GM18907 (cell line): ENCODE measurements at regions not wholly inside any gene's neighbourhood (a gene's known extent, or its start where the extent isn't known, plus 50 kb on each side); places are given as distances from the start of the nearest gene placed in this dataset.

Experiments used
- ATAC-seq: cut with Tn5 transposase; IDR thresholded peaks from one replicate; pipeline ENCODE4 v1.9.1; 2021; ENCODE audit warnings: mild to moderate bottlenecking, moderate library complexity; ENCODE audit not compliant: unreplicated experiment

DNA sequence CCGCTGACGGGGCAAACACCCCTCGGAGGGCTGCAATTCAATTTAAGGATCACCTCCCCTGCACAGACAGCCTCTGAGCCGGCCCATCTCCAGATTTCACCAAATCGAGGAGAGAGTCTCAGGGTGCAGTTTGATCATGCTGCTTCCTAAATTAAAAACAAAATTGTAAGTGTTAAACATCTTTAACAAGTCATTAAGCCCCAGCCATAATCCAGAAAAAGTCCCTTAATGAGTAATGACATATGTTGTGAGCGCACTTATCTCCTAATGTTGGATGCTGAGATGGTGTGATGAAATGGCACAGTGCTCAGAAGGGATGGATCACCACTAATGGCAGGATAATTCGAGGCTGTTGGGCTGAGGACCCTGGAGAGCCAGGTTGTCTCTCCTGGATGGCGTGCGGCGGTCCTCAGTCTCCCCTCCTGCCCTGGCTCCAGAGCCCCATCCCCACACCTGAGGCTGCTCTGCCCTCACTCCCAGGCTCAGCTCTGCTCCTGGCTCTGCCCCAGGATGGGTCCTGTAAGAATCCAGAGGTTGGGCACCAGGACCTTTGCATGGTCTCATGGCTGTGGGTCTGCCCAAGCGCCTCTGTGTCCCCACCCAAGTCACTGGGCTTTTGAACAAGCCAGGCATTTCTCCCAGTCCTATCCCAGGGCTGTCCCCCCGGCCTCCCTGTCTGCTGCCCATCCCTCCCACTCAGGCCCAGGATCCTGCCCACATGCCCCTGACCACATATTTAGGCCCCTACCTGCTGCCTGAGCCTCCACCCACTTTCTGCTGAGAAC, 224.4 kb upstream of the POU3F1 start:
- ATAC-seq, result no peak

DNA sequence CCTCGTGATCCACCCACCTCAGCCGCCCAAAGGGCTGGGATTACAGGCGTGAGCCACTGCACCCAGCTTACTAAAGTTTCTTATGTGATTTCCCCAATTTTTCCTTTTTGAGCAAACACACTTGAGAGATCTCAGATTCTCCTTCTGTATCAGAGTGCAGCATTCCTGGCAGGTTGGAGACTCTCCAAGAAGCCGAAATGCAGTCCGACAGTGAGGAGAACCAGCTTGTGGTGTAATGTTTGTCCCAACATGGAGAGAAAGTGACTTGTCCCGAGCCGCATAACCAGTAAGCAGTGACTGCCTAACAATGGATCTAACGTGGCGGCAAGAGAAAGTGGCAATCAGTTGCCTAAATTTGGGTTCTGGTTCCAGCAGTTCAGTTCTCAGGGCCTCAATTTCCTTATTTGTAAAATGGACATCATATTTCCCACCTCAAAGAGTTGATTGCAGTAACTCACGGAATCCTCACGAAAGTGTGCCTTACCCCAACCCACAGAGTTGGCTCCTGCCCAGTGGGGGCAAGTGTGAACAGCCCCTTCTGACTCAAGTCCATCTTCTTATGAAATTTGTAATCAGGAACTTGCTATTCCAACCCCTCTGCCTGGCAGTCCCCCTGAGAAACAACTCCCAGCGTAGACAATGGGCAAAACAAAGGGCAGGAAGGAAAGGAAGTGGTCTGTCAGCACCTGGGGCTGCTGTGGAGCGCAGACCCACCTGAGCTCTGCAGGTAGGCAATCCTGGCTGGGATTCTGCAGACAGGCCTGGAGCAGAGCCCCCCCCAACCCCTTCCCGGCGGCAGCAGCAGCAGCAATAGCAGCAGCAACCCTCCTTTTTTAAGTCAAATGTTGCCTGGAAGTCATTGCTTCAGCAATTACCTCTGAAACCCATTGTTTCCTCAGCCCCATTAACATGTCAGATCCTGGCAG, 223.6 kb upstream of the POU3F1 start:
- no peak for ATAC-seq

DNA sequence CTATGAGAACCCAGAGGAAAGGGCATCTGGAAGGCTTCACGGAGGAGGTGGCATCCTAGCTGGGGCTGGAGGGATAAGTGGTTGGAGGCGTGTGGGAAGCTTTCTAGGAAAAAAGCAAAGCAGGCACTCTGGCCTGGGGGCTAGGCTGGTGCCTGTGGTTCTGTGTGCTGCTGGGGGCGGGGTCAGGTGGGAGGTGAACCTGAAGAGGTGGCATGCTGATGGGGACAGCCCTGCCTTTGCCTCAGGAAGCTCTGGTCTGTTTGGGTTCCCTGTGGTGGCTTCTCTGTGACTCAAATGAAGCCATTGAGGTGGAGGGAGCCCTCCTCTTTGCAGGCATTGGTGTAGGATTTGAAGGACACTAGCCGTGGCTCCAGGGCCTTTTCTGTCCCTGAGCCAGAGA, 221.6 kb upstream of the POU3F1 start:
- no peak for ATAC-seq

DNA sequence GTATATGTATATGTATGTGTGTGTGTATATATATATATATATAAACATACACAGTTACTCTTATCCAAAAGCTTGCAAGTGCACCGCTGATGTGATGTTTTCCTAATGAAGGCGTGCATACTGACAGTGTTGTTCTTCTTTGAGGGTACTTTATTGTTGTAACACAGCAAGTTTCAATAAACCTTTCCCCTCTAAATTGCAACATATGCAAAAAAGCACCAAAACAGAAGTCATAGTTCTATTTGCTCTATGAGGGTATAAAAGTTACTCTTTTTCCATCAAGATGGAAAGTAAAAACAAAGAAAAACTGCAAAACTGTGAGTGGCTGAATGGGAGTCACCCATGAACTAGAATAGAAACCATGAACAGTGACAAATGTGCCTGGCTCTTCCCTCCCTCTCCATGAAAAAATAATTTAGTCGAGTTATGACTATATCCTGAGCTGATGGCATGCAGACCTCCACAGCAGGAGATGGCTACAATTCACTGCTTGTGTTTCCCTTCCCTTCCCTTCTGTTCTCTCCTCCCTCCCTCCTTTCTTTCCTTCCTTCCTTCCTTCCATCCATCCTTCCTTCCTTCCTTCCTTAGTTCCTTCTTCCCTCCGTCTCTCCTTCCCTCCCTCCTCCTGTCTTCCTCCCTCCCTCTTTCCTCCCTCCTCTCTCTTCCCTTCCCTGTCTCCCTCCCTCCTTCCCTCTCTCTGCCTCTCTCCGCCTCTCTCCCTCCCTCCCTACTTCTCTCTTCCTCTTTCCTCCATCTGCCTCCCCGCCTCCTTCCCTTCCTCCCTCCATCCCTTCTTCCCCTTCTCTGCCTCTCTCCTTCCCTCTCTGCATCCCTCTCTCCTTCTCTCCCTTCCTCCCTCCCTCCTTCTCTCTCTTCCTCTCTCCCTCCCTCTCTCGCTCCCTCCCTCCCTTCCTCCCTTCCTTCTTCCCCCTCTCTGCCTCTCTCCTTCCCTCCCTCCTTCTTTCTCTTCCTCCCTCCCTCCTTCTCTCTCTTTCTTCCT, 220.7 kb upstream of the POU3F1 start:
- no peak for ATAC-seq

DNA sequence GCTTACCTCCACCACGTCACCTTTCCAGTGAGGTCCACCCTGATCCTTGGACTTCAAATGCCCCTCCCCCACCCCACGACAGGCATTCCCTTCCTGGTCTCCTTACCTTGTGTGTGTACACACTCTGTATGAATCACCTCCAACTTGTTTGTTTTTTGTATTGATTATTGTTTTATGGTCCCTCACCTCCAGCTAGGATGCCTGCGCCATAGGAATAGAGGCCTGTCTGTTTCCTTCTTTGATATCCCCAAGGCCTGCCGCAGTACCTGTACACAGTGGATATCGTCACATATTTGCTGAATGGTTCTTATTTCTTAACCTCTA, 219.6 kb upstream of the POU3F1 start:
- ATAC-seq, result no peak

DNA sequence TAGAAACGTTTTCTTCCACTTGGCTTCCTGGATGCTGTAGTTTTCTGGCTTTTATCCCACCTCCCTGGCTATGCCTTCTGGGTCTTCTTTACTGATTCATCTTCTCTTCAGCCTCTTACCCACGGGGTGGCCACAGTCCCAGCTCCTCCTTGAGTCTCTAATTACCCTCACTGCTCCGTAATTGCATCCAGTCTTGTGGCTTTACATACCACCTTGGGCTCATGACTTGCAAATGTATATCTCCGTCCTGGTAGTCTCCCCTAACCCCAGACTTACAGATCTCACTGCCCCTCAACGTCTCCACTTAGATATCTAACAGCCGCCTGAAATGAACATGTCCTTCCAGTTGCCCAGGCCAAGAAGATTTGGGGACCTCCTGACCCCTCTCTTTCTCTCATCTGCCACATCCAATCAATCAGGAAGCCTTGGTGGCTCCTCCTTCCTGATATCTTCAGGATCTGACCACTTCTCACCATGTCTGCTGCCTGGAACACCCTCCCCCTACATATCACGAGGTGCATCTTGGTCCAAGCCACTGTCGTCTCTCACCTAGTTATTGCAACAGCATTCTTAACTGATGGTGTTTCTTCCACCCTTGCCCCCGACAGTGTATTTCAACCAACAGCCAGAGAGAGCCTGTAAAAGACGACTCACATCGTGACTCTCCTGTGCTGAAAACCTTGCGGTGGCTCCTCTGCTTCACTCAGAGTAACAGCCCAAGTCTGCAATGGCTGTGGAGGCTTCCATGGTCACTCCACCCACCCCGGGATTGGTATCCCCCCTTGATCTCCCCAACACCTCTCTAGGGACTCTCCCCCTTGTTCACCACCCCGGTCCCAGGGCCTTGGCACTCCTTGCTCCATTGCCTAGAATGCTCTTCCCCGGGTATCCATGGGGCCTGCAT, 219.0 kb upstream of the POU3F1 start:
- ATAC-seq, result no peak

DNA sequence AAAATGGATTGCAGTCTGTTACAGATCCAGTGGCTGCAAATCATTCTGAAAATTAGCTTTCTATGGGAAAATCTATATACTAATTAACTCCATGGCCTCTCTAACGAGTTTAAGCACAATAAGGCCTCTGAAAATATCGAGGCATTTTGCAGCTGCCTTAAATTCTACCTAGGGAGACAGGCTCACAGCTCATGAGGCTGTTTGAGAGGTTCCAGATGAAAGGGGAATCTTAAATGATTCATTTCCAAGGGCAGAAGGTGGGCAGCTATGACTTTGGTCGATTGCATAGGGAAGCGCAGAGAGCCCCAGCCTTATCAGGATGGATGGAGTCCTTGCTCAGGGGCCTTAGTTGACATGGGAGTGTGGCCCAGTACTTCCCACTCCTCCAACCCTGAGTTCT, 216.8 kb upstream of the POU3F1 start:
- no peak for ATAC-seq

DNA sequence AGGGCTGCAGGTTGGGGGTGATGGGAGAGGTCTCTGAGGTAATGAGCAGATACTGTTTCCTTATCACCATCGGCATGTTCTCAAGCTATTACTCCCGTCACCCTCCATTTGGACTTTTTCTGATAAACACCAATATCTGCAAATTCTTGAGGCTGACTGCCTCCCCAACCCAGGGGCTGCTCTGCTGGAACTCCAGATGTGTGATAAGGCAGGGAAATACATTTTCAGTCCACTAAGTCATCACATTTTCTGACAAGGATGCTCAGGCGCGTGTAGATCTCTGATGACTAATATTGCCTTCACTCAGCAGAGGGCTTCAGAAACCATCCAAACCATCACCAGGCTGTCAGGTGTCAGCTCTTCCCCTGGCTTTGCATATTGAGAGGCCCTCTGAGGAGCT, 215.0 kb upstream of the POU3F1 start:
- no peak for ATAC-seq

DNA sequence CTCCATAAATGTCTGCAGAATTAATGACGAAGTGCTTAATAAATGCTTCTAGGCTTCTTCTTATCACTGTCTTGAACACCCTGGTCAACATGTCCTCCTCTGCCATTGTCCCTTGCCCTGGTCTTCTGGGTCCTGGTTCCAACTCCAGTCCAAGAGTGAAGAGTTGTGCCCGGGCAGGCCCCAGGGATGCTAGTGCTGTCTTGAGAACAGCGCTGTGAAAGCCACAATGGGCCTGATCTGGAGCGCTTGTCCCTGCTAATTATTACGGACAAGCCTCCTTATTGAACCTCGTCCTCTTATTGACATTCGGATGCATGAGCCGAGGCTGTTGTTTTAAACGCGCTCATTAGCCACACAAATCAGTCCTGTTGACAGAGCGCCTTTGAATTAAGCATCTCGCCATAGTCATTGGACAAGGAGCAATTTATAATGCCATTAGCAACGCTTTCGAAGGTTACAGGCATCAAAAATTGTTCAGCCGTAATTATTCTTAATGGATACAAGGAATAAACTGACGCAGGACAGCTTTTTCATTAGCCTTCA, 211.6 kb upstream of the POU3F1 start:
- ATAC-seq, result no peak

DNA sequence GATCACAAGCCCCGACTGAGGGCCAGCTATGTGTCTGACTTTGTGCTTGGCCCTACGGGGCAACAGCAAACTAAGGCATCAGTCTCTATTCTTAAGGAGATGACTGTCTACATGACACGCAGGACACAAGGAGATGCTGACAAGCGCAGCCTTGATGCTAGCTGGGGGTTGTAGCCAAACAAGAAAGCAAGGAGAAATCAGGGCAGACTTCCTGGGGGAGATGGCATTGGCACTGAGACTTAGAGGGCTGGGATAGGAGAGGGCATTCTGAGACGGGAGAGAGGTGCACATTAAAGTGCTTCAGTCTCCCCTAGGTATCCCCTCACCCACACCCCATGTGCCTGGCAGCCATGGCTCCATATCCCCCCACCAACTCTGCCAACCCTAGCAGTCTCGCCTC, 210.8 kb upstream of the POU3F1 start:
- ATAC-seq, result no peak

DNA sequence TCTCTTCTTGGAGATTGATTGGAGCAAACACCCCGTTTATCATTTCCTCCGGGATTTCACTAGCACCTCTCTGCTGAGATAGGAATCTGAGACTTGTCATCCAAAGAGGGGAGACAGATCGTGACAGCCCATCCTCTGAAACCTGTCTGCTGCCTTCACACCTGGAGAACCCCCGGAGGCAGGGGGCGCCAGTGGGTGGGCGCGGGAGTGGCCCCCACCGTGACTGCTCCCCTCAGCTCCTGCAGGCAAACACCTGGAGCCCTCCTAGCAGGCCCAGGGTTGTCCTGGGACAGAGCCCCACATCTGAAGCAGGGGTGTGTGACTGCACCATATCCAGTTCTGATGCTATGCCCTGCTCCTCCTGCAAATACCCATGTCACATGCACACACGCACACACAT, 209.5 kb upstream of the POU3F1 start:
- no peak for ATAC-seq

DNA sequence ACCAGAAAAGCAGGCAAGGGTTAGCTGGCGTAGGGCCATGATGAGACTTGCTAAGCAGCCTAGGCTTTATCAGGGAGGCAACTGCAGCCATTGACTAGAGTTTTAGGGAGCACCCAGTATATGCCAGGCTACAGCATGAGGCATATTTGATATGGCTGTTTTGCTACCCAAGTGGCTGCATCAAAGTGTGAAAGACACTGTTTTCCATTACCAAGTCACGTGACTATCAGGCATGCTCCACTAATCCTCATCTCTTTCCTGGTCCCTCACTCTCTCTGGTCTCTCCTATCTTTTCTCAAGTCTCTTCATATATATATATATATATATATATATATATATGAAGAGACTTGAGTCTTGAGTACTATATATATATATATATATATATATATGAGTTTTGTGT, 206.7 kb upstream of the POU3F1 start:
- ATAC-seq, result no peak

DNA sequence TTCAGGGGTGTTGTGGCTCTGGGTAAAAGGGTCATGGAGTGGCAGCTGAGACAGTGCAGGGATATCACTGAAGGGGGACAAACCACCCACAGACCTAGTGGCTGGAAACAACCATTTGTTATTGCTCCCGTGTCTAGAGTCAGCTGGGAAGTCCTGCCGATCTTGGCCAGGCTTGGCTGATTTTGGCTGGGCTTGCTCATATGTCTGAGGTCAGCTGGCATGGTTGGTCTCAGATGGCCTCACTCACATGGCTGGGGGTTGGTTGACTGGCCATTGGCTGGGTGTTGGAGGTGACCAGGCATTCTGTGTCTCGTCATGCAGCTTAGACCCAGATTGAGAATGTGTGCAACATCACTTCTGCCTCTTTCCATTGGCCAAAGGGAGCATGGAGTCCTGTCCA, 203.8 kb upstream of the POU3F1 start:
- no peak for ATAC-seq

DNA sequence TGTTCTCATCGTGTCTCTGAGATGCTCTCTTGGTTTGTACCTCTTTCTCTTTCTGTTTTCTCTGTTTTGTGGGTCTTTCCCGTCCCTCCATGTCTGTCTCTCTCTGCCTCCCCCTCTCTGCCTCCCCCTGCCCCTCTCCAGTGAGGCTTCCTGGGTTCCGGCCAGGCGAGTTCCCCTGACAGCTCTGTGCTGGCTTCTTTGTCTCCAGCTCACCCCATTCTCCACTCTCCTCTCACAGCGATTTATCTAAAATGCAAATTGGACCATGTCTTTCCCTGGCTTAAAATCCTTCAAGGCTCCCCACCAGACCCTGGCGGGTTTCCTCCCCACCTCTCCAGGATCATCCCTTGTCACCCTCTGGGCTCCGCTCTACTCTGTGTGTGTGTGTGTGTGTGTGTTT, 202.4 kb upstream of the POU3F1 start:
- ATAC-seq, result no peak

DNA sequence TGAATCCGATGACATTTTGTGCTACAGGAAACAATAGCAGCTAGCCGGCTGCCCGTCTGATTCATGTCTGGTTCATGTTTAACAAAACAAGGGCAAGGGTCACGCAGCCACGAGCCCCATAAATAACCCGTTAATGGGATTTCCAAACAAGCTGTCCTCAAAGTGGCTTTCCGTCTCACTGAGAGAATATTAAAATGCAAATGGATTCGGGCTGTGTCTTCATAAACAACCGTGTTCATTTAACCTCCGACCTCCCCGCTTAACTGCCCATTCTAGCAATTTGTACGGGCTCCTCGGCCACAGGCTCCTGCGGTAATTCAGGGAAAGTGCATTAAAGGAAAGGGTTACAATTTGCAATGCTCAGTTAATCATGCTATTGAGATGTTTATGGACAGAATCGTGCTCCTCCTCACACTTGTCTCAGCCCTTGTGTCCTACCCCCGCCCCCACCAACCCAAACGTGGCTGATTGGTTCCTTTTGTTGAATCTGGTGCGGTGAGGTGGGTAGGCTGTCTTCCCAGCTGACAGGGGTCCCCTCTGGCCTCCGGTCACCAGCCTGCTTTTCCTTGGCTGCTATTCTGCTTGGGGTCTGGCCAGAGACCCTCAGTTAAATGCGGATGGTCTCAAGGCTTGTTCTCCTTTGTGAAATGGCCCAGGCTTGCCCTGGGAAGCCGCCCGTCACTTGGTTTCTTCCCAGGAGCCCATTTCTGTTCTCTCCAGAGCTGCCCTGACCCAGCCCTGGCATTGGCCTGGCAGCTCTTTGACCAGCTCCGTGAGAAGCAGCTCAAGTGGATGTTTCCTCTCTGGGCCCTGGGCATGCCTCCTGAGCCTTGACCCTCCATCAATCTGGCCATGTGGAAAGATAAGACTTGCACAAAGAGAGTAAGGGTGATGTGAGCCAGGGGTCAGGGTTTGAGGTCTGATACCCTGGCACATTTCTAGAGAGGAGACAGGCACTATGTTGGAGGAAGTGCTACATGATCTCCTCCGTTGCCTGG, 200.7 kb upstream of the POU3F1 start:
- ATAC-seq, result no peak

DNA sequence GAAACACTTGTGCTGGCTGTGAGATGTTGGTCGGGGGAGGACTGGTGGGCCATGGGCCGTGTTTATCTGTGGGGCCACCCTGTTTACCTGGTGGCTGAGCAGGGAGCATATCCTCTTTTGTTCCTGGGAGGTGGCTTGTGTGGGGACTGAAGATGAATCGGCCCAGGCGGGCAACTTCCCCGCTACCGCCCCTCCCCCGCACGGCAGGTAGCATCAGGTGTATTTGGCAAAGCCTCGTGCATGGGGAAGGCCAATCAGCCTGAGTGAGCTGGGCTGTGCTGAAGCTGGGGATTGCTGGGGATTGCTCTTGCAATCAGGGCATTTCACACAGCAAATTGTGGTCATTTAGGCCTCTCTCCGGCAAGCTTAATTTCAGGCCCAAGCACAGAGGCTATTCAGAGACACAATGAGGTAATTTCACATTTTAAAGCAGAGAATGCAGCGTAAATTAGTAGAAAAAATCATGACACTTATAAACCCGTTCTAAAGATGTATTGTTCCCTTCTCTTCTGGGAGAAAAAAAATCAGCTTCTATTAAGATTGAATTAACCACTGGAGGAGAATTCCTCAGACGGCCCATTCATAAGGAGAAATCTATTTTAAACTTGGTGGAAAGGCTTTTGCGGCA, 197.7 kb upstream of the POU3F1 start:
- no peak for ATAC-seq

DNA sequence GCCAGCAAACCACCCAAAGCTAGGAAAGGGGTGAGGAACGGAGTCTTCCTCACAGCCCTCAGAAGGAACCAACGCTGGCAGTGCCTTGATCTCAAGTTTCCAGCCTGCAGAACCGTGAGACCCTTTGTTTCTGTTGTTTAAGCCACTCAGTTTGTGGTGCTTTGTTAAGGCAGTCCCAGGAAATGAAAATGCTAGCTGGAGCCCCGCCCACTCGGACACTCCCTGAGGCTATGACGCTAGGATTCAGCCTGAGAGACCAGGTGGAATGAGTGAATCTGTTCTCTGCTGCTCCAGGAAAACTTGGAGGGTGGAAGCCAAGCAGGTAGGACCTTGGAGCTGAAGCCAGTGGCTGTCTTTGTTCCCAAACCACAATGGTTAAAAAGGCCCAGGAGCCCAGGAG, 196.5 kb upstream of the POU3F1 start:
- ATAC-seq, result no peak

DNA sequence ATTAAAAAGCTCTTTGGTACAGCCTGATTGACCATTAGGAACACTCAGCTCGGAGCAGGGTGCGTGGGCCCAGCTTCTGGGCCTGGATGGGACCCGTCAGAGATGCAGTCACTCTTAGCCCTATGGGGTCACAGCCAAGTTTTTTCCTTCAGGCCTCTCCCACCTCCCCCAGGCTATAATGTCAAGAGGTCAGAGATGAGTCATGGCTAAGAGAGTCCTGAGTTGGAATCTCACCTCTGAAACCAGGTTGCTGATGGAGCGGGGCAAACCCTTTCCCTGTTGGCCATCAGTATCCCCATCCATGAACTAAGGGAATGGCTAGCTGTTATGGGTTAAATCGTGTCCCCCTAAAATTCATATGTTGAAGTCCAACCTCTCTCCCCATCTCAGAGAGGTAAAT, 195.9 kb upstream of the POU3F1 start:
- no peak for ATAC-seq
